ENCODE measurements at regions not wholly inside any gene's neighbourhood (a gene's known extent, or its start where the extent isn't known, plus 50 kb on each side); places are given as distances from the start of the nearest gene placed in this dataset.

DNA sequence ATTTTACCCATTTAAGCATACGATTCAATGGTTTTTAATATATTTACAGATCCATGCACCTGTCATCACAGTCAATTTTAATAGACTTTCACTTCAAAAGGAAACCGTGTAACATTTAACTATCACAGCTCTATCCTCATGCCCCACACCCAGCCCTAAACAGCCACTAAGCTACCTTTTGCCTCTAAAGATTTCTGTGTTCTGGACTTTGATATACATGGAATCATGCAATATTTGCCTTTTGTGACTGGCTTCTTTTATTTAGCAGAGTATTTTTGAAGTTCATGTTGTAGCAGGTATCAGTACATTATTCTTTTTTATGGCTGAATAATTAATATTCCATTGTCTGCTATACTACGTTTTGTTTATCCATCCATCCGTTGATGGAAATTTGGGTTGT lies 50.3 kb upstream of the STX16 start:
- no peak overlapping the region for H3K27ac Mint-ChIP-seq
- CTCF ChIA-PET: no interaction called here
- H3K9me3 Mint-ChIP-seq: no peaks in the 10 kb centered on the region
- H3K27me3 Mint-ChIP-seq: peaks cover 13% of the 10 kb centered on the region
- no peaks in the 10 kb centered on the region for H3K4me1 Mint-ChIP-seq
- H3K4me3 Mint-ChIP-seq: no peak overlapping the region
- no peaks in the 10 kb centered on the region for H3K36me3 Mint-ChIP-seq
- DNase-seq: no peak

DNA sequence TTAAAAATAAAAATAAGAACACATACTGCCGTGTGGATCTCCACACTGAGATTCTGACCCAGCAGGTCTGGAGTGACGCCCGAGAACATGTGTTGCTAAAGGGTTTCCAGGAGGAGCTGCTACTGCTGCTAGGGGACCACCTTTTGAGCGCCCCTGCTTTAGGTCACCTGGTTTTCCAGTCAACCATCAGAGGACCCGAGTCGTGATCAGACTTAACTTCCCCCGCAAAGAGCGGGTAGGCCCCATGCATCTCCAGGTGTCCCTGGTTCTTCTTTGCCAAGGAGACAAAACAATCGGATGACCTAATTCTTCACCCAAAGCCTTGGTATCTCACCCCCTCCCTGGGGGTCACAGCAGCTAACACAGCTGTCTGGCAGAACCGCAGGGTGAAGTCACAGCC lies 51.1 kb upstream of the STX16 start:
- Mint-ChIP-seq H3K36me3 (no peaks in the 10 kb centered on the region), H3K4me3 (no peak overlapping the region), H3K27ac (no peak overlapping the region), H3K4me1 (no peaks in the 10 kb centered on the region), H3K9me3 (no peaks in the 10 kb centered on the region), H3K27me3 (peaks cover 11% of the 10 kb centered on the region)
- CTCF ChIA-PET: no interaction called here
- DNase-seq: no peak

DNA sequence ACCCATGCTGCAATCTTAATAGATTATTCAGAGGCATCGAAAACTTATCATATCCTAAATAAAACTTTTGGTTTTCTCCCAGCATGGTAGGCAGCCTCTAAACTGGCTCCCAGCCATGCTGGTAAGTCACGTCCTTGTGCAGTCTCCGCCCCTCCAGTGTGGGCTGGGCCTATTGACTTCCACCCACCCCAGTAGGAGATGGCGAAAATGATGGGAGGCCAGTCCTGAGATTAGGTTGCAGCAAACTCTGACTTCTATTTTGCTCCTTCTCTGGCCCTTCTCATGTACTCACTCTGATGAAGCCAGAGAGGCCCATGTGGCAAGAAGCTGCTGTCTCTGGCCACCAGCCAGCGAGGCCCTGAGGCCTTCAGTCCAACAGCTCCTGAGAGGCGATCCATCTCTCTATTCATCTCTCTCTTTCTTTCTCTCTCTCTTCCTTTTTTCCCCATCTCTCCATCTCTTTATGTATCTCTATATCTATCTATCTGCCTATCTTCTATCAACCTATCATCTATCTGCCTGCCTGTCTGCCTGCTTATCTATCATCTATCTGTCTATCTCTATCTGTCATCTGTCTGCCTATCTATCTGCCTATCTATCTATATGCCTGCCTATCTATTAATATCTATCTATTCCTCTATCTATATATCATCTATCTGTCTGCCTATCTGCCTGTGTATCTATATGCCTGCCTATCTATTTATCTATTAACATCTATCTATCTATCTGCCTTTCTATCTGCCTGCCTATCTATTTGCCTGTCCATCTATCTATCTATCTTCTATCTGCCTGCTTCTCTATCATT lies 52.7 kb upstream of the STX16 start:
- CTCF ChIA-PET: no interaction called here
- no peak for DNase-seq

DNA sequence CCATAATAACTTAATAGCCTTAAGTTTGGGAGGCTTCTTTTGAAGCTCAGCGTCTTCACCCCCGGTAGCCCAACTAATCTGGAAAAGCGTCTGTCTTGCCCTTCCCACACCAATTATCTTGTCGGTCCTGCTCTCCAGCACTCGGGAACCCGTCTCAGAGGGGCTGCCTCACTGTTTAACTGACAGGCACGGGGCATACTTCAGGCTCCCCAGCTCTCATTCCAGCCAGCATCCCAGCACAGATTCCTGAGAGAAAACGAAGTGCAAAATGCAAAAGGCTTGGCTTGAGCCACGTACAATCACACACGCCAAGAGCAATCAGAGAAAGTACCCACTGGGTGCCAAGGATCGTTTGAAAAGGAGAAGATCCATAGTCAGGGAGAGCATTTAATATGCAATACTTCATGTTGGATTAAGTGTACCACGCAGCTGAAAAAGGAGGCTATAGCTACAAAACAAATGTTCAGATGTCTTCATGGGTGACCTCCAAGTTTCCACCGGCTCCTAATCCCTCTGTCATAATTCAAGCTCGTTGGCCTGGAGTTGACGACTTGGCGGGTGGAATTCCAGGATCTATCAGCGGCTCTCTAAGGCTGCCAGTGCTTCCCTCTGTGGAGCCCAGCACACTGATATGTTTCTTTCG lies 53.7 kb upstream of the STX16 start:
- CTCF ChIA-PET: no interaction called here
- H3K9me3 Mint-ChIP-seq: no peaks in the 10 kb centered on the region

More for the DNA sequence above, 52.7 kb upstream of the STX16 start:
- no peaks in the 10 kb centered on the region for H3K4me1 Mint-ChIP-seq
- no peak overlapping the region for H3K4me3 Mint-ChIP-seq
- no peaks in the 10 kb centered on the region for H3K36me3 Mint-ChIP-seq
- H3K27me3 Mint-ChIP-seq: peaks cover 14% of the 10 kb centered on the region
- H3K9me3 Mint-ChIP-seq: no peaks in the 10 kb centered on the region
- no peak overlapping the region for H3K27ac Mint-ChIP-seq

DNA sequence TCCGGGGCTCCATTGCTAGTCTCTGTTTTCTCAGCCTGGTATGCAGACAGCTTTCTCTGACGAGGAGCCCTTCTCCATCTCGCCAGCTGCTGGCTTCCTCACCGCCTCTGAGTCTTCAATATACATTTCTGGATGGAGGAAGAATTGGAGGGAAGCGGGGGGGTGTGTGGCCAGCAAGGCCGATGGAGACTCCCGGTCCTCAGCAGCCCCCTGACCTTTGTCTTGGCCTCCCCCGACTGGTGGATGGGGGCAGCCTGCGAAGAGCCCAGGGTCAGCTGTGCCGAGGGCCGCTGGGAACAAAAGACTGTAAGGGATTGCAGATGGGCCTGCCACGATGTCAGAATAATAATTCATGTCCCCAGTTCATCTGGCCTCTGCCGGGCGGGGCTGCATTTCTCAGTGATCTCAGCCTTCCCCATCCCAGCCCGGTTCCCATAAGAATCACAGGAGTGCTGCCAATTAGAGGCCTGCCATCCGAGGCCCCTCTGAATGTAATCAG lies 54.3 kb upstream of the STX16 start:
- Mint-ChIP-seq H3K36me3 (no peaks in the 10 kb centered on the region), H3K9me3 (no peaks in the 10 kb centered on the region), H3K4me1 (no peaks in the 10 kb centered on the region), H3K27me3 (peaks cover 16% of the 10 kb centered on the region), H3K4me3 (no peak overlapping the region), H3K27ac (no peak overlapping the region)
- CTCF ChIA-PET: no interaction called here
- no peak for DNase-seq

More for the DNA sequence above, 53.7 kb upstream of the STX16 start:
- Mint-ChIP-seq H3K4me1 (no peaks in the 10 kb centered on the region), H3K4me3 (no peak overlapping the region), H3K27ac (no peak overlapping the region), H3K27me3 (peaks cover 14% of the 10 kb centered on the region), H3K36me3 (no peaks in the 10 kb centered on the region)
- DNase-seq: no peak

DNA sequence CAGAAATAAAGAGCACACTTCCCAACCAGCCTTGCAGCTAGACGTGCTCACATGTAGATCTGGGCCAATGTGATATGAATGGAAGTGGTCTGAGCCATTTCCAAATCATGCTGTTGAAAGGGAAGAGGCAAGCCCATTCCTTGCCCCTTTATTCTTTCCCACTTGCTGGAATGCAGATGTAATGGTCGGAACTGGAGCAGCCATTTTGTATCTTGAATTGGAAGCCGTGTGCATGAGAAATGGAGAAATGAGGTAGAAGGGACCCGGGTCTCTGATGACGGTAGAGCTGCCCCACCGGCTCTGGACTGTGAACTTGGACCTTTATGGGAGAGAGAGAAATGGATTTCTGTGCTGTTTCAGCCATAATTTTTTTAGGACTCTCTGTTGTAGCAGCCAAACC lies 54.8 kb upstream of the STX16 start:
- no peak for DNase-seq
- Mint-ChIP-seq H3K27ac (no peak overlapping the region), H3K27me3 (peaks cover 22% of the 10 kb centered on the region), H3K9me3 (no peaks in the 10 kb centered on the region), H3K36me3 (no peaks in the 10 kb centered on the region), H3K4me1 (no peaks in the 10 kb centered on the region), H3K4me3 (no peak overlapping the region)
- CTCF ChIA-PET: no interaction called here

DNA sequence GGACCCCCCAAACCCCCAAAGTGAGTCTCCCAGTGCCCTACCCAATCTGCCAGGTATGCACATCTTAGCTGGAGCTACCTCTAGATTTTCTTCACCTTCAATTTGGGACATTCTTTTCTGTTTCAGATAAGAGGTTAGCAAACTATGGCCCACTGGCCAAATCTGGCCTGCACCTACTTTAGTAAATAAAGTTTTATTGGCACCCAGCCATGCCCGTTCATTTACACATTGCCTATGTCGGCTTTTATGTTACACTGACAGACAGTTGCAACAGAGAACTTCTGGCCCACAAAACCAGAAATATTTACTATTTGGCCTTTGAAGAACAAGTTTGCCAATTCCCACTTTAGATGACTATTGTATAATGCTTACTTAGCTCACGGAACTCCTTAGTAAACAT lies 55.9 kb upstream of the STX16 start:
- Mint-ChIP-seq H3K4me1 (no peaks in the 10 kb centered on the region), H3K36me3 (no peaks in the 10 kb centered on the region), H3K27ac (no peak overlapping the region), H3K27me3 (peaks cover 28% of the 10 kb centered on the region), H3K9me3 (no peaks in the 10 kb centered on the region), H3K4me3 (no peak overlapping the region)
- CTCF ChIA-PET: no interaction called here
- no peak for DNase-seq

DNA sequence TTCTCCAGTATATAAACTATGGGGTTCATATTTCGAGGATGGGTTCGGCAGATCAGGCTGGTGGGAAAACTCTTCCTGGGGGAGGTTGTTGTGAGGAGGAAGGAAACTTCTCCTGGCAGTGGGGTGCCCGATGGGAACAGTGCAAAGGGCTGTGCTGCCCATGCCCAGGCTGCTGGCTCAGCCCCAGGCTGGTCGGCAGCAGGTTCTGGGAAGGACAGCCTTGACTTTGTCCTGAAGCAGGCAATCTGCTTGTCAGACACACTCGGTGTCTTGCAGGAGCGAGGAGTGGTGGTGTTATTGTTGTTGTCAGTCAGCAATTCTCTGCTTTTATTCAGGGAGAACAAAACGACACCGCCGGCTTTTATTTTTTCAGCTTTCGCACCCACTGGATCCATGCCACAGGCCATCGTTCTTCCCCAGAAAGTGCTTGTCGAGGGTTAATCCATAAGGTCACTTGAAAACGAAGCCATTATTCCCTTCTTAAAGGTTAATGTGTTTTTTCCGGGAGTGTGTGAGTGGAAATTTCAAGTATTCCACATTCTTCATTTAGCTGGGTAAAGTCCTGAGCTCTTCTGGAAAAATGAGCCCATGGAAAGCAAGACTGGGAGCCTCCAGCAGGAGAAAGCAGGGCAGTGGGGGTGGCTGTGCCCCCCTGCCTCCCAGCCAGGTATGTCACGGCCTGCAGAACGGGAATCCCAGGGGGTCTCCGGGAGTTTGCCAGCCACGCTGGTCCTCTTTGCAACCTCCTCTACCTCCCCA lies 57.0 kb upstream of the STX16 start:
- no peak overlapping the region for H3K4me3 Mint-ChIP-seq
- CTCF ChIA-PET: no interaction called here
- peaks cover 35% of the 10 kb centered on the region for H3K27me3 Mint-ChIP-seq
- H3K27ac Mint-ChIP-seq: no peak overlapping the region
- DNase-seq: no peak
- H3K4me1 Mint-ChIP-seq: no peaks in the 10 kb centered on the region
- no peaks in the 10 kb centered on the region for H3K9me3 Mint-ChIP-seq
- H3K36me3 Mint-ChIP-seq: no peaks in the 10 kb centered on the region

DNA sequence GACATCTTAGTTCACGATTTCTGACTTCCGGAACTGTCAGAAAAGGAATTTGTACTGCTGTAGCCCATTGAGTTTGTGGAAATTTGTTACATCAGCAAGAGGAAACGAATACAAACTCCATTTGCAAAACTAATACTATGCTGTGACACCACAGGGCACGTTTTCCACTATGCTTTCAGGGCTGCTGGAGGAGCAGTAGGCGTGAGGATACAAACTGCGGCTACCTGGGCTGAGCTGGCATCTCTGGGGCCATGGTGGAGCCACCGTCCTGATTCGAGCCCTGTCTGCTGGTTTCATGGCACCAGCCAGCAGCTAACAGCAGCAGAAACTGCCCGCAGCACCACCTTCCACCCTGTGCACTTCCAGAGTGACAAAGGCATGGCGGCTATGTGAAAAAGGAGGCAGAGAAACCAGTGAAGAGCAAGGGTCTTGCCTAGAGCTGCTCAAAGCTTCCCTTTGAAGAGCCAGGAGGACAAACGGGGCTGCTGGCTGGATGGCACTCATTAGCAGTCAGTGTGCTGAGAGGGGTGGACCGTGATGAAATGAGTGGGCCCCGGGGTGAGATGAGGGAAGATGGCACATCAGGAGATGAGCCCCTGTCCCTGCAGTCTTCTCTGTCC lies 58.9 kb upstream of the STX16 start:
- no peaks in the 10 kb centered on the region for H3K36me3 Mint-ChIP-seq
- no peaks in the 10 kb centered on the region for H3K9me3 Mint-ChIP-seq
- no peaks in the 10 kb centered on the region for H3K4me1 Mint-ChIP-seq
- DNase-seq: no peak
- peaks cover 35% of the 10 kb centered on the region for H3K27me3 Mint-ChIP-seq
- CTCF ChIA-PET: no interaction called here
- H3K4me3 Mint-ChIP-seq: no peak overlapping the region
- H3K27ac Mint-ChIP-seq: no peak overlapping the region

DNA sequence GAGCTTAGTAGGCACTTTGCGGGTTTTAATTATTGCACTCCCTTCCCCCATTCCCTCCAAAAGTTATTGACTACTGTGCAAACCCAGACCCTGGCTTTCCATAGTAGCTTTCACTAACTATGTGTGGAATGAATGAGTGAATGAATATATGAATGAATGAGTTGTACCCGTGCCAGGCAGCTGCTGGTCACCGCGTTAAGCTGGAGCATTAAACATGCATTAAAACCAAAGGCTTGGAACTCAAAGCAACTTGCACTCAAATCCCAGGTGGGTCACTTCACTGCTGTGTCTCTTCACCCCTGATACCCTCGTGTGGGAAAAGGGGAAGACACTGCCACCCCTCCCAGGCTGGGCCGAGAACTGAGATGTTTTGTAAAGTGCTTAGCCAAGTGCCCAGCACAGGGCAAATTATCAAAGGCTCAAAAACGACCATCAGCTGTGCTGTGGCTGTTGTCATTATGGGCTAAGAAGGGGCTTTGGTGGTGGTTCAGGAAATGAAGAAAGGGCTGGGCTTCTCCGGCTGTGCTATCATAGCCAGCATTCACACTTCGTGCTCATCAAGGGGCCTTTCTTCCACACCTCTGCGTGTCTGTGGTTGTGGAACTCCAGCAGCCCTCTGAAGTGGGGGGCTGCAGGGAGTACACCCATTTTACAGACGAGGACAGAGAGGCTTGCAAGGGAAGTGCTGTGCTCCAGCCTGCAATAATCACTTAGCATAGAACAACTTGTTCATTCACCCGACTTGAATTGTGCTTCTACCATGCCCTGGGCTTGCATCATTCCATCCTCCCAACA lies 60.2 kb upstream of the STX16 start:
- DNase-seq: no peak
- Mint-ChIP-seq H3K27me3 (peaks cover 25% of the 10 kb centered on the region), H3K27ac (no peak overlapping the region), H3K9me3 (no peaks in the 10 kb centered on the region), H3K4me1 (no peaks in the 10 kb centered on the region), H3K36me3 (no peaks in the 10 kb centered on the region), H3K4me3 (no peak overlapping the region)
- CTCF ChIA-PET: interaction anchor here (0.5 kb wide), 1 partner anchor 410 kb away, joined by 3 read pairs; no protein-coding TSS in a partner anchor

DNA sequence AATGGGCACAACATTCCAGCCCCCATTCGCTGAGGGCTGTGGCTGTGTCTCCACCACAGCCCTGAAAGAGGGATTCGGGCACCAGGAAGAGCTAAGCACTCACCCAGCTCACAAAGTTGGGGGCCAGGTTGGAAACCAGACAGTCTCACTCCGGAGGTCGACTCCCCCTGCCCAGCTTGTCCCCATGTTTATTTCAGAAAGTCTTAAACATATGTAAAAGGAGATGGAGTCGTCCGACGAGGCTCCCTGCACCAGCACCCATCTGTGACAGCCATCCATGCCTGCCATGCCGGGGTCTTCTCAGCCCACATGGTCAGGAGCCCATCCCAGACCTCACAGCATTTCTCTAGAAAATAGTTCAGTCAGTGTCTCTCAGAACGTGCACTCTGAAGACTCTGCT lies 63.6 kb upstream of the STX16 start:
- H3K27ac Mint-ChIP-seq: no peak overlapping the region
- H3K27me3 Mint-ChIP-seq: peaks cover 31% of the 10 kb centered on the region
- H3K4me3 Mint-ChIP-seq: no peak overlapping the region
- DNase-seq: no peak
- no peaks in the 10 kb centered on the region for H3K36me3 Mint-ChIP-seq
- H3K9me3 Mint-ChIP-seq: peaks cover 3% of the 10 kb centered on the region
- no peaks in the 10 kb centered on the region for H3K4me1 Mint-ChIP-seq
- CTCF ChIA-PET: interaction anchor here (1.2 kb wide), 1 partner anchor 25 kb away, joined by 3 read pairs; no protein-coding TSS in a partner anchor

DNA sequence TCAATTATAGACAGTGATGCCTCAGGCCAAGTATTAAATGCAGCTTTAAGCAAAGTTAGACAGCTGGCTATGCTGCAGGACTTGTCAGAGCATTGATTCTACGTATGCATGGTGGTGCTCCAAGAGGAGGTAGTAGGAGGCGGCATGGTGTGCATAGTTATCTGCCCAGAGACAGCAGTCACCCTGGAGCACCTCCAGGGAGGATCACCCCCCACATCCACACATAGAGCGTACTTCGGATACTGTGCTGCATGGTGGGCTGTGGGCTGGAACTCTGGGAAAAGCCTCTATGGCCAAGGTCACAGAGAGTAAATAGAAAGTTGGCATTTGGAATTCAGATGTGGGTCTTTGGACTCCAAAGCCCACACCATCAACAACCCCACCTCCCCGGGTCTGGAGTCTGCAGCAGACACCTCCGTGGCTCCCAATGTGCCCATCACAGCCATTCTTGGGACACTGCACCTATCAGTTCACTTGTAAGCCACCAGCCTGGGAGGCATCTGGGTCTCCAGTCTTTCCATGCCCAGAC lies 64.5 kb upstream of the STX16 start:
- Mint-ChIP-seq H3K4me3 (no peak overlapping the region), H3K4me1 (no peaks in the 10 kb centered on the region), H3K27ac (peak overlapping the region; percentile 7), H3K9me3 (peaks cover 3% of the 10 kb centered on the region), H3K36me3 (no peaks in the 10 kb centered on the region), H3K27me3 (peaks cover 27% of the 10 kb centered on the region)
- no peak for DNase-seq
- CTCF ChIA-PET: interaction anchor here (0.9 kb wide), 1 partner anchor 379 kb away, joined by 3 read pairs; no protein-coding TSS in a partner anchor

DNA sequence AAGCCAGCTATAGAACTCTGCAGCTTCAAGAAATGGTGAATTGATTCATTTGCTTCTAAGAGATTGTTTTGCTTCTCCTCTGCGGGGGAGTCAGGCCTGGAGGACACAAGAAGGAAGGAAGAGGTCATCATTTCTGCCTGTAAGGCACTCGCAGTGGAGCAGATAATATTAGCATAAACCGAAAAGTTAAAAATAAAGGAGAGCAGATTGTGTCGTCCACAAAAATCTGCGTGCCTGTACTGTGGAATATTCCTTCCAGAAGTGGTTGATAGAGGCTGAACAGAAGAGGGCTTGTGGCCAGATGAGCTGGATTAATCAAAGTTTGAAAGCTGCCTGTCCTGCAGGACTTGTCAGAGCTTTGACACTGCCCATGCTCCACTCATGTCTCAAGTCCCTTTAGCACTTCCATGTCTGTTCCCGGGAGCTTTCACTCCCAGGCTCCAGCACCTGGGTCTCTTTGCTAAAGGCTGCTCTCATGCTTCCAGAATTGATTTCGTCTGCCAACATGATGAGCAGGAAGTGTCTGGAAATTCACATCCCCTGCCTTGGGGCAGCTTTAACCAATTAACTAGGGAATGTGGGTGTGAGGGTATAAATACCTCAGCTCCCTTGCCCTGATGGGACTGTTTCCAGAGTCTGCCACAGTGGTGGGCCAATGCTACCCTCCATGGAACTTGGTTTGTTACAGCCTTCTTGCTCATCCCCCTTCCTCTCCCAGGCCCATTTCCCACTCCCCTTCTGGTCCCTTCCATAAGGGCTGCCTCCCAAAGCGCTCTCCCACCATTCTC lies 65.1 kb upstream of the STX16 start:
- CTCF ChIA-PET: interaction anchor here (0.9 kb wide), 1 partner anchor 378 kb away, joined by 3 read pairs; no protein-coding TSS in a partner anchor
- Mint-ChIP-seq H3K36me3 (no peaks in the 10 kb centered on the region), H3K27me3 (peaks cover 20% of the 10 kb centered on the region), H3K4me1 (no peaks in the 10 kb centered on the region), H3K9me3 (peaks cover 3% of the 10 kb centered on the region), H3K27ac (no peak overlapping the region), H3K4me3 (no peak overlapping the region)
- DNase-seq: no peak

All from activated naive CD4-positive, alpha-beta T cell treated with anti-CD3 and anti-CD28 coated beads, Interleukin-2, amount 10 ng/mL, durations not matched to agents 7 days and 5 days (primary cell).